H9 (cell line): ENCODE measurements at regions not wholly inside any gene's neighbourhood (a gene's known extent, or its start where the extent isn't known, plus 50 kb on each side); places are given as distances from the start of the nearest gene placed in this dataset.

Experiments used
- DNase-seq: peaks from one replicate; pipeline ENCODE4 v3.0.0-alpha.2; 2017
- H2AFZ ChIP-seq: one replicate; pipeline ENCODE4 v1.6.1; 2013; ENCODE audit warnings: mild to moderate bottlenecking, low read length, control low read depth, moderate library complexity
- H2AK5ac ChIP-seq: 2 replicates; pipeline ENCODE4 v1.6.1; 2013; ENCODE audit warnings: low read length, control low read depth, mixed read lengths; ENCODE audit not compliant: insufficient read length
- H2BK120ac ChIP-seq: one replicate; pipeline ENCODE4 v1.6.1; 2013; ENCODE audit warnings: low read depth, mild to moderate bottlenecking, low read length, control low read depth, inconsistent platforms; ENCODE audit not compliant: poor library complexity, severe bottlenecking
- H2BK12ac ChIP-seq: 2 replicates; pipeline ENCODE4 v1.6.1; 2013; ENCODE audit warnings: low read length, control low read depth, mixed read lengths, low read depth; ENCODE audit not compliant: insufficient read length
- H2BK15ac ChIP-seq: 2 replicates; pipeline ENCODE4 v1.6.1; 2013; ENCODE audit warnings: low read depth, low read length, control low read depth
- H2BK20ac ChIP-seq: one replicate; pipeline ENCODE4 v1.6.1; 2013; ENCODE audit warnings: low read depth, mild to moderate bottlenecking, low read length, control low read depth, inconsistent platforms; ENCODE audit not compliant: poor library complexity, severe bottlenecking
- H2BK5ac ChIP-seq: 2 replicates; pipeline ENCODE4 v1.6.1; 2013; ENCODE audit warnings: low read length, control low read depth, mixed read lengths; ENCODE audit not compliant: insufficient read length
- H3K14ac ChIP-seq: 2 replicates; pipeline ENCODE4 v1.6.1; 2013; ENCODE audit warnings: low read length, control low read depth; ENCODE audit not compliant: insufficient read depth
- H3K18ac ChIP-seq: 2 replicates; pipeline ENCODE4 v1.6.1; 2013; ENCODE audit warnings: low read depth, mild to moderate bottlenecking, mixed read lengths, low read length, control low read depth; ENCODE audit not compliant: insufficient read length
- H3K23ac ChIP-seq: 2 replicates; pipeline ENCODE4 v1.6.1; 2013; ENCODE audit warnings: low read length, control low read depth, mixed read lengths, low read depth; ENCODE audit not compliant: insufficient read length
- H3K23me2 ChIP-seq: 2 replicates; pipeline ENCODE4 v1.6.1; 2013; ENCODE audit warnings: low read depth, mild to moderate bottlenecking, mixed read lengths, low read length, control low read depth; ENCODE audit not compliant: insufficient read length, poor library complexity, severe bottlenecking
- H3K27ac ChIP-seq: 2 replicates; pipeline ENCODE4 v1.5.1; 2013; ENCODE audit warnings: low read length, control low read depth, mixed read lengths, low read depth; ENCODE audit not compliant: insufficient read length
- H3K27me3 ChIP-seq: 2 replicates; pipeline ENCODE4 v1.6.1; 2013; ENCODE audit warnings: low read length, control low read depth, inconsistent platforms; ENCODE audit not compliant: insufficient read depth
- H3K4ac ChIP-seq: 2 replicates; pipeline ENCODE4 v1.6.1; 2013; ENCODE audit warnings: low read depth, mild to moderate bottlenecking, control low read depth, inconsistent platforms, low read length, moderate library complexity
- H3K4me1 ChIP-seq: 2 replicates; pipeline ENCODE4 v1.6.1; 2013; ENCODE audit warnings: low read length, control low read depth, inconsistent platforms; ENCODE audit not compliant: insufficient read depth
- H3K4me2 ChIP-seq: 2 replicates; pipeline ENCODE4 v1.6.1; 2013; ENCODE audit warnings: low read length, control low read depth, mixed read lengths; ENCODE audit not compliant: insufficient read length, insufficient read depth
- H3K56ac ChIP-seq: 2 replicates; pipeline ENCODE4 v1.6.1; 2013; ENCODE audit warnings: low read depth, mild to moderate bottlenecking, mixed read lengths, low read length, control low read depth; ENCODE audit not compliant: insufficient read length
- H3K79me1 ChIP-seq: 2 replicates; pipeline ENCODE4 v1.6.1; 2013; ENCODE audit warnings: low read depth, mild to moderate bottlenecking, moderate library complexity, low read length, control low read depth, inconsistent platforms; ENCODE audit not compliant: insufficient read depth, poor library complexity, severe bottlenecking
- H3K79me2 ChIP-seq: 2 replicates; pipeline ENCODE4 v1.6.1; 2013; ENCODE audit warnings: low read length, control low read depth, inconsistent platforms; ENCODE audit not compliant: insufficient read depth
- H3K9ac ChIP-seq: 2 replicates; pipeline ENCODE4 v1.6.1; 2013; ENCODE audit warnings: low read length, control low read depth, mixed read lengths; ENCODE audit not compliant: insufficient read length; ENCODE audit errors: extremely low read depth
- H3K9me3 ChIP-seq: one replicate; pipeline ENCODE4 v1.6.1; 2013; ENCODE audit warnings: low read depth, low read length, inconsistent platforms; ENCODE audit not compliant: control insufficient read depth
- H3T11ph ChIP-seq: one replicate; pipeline ENCODE4 v1.6.1; 2013; ENCODE audit warnings: mild to moderate bottlenecking, low read length, control low read depth, inconsistent platforms
- H4K20me1 ChIP-seq: one replicate; pipeline ENCODE4 v1.6.1; 2013; ENCODE audit not compliant: control insufficient read depth, insufficient read length, insufficient read depth
- H4K5ac ChIP-seq: 2 replicates; pipeline ENCODE4 v1.6.1; 2013; ENCODE audit warnings: low read depth, mild to moderate bottlenecking, mixed read lengths, low read length, control low read depth; ENCODE audit not compliant: insufficient read length
- H4K8ac ChIP-seq: replicated peaks from 2 replicates; pipeline ENCODE4 v1.6.1; 2013; ENCODE audit warnings: low read length, control low read depth, mixed read lengths, low read depth; ENCODE audit not compliant: insufficient read length
- H4K91ac ChIP-seq: 2 replicates; pipeline ENCODE4 v1.6.1; 2013; ENCODE audit warnings: low read depth, mild to moderate bottlenecking, moderate library complexity, mixed read lengths, low read length, control low read depth; ENCODE audit not compliant: insufficient read length
- H3K27ac Mint-ChIP-seq, 3 experiments: 2 replicates in 2 of 3; 3 replicates in 1 of 3; pipeline ENCODE4 v1.8.0; 2020 to 2021; ENCODE audit warnings: mixed read lengths in 3 of 3, mild to moderate bottlenecking in 1 of 3, moderate library complexity in 1 of 3
- H3K27me3 Mint-ChIP-seq: 2 replicates; pipeline ENCODE4 v1.8.0; 2021; ENCODE audit warnings: low read depth, mild to moderate bottlenecking, moderate library complexity, mixed read lengths
- H3K36me3 Mint-ChIP-seq, 3 experiments: 2 replicates in 2 of 3; 3 replicates in 1 of 3; pipeline ENCODE4 v1.8.0; 2020 to 2021; ENCODE audit warnings: low read depth in 3 of 3, mixed read lengths in 3 of 3; ENCODE audit not compliant: insufficient read depth in 1 of 3
- H3K4me1 Mint-ChIP-seq, 2 experiments: 2 replicates each; pipeline ENCODE4 v1.8.0; 2020; ENCODE audit warnings: mixed read lengths in 2 of 2
- H3K4me3 Mint-ChIP-seq, 2 experiments: 2 replicates in 1 of 2; 3 replicates in 1 of 2; pipeline ENCODE4 v1.8.0; 2020 to 2021; ENCODE audit warnings: mild to moderate bottlenecking in 2 of 2, mixed read lengths in 2 of 2, moderate library complexity in 1 of 2
- H3K9me3 Mint-ChIP-seq, 2 experiments: 2 replicates in 1 of 2; 3 replicates in 1 of 2; pipeline ENCODE4 v1.8.0; 2020; ENCODE audit warnings: mild to moderate bottlenecking in 2 of 2, mixed read lengths in 2 of 2, moderate library complexity in 1 of 2
- CTCF ChIP-seq: fragments of 200-600 bp; sonication (generic); conservative IDR thresholded peaks from 3 replicates; pipeline ENCODE4 v1.8.0; 2021; ENCODE audit warnings: antibody characterized with exemption, mild to moderate bottlenecking
- WGBS: extraction: QIAGEN DNeasy Blood & Tissue Kit; methylation state at CpG from one replicate; pipeline ENCODE4 v1.1.7; 2013; ENCODE audit warnings: missing lambda C conversion rate, low lambda C conversion rate, mixed read lengths; ENCODE audit not compliant: insufficient read length; ENCODE audit errors: extremely low coverage; 5-methylcytosine and 5-hydroxymethylcytosine counted together

GRCh38 chr1:54489627-54490250 is 58.3 kb upstream of the ACOT11 start:
- Histone ChIP-seq H3K23me2 (peaks cover 15% of the 10 kb centered on the region), H3K79me2 (no peaks in the 10 kb centered on the region), H3K79me1 (no peaks in the 10 kb centered on the region), H3K18ac (no peak overlapping the region), H3K9ac (no peak overlapping the region), H4K20me1 (no peaks in the 10 kb centered on the region), H3K14ac (no peak overlapping the region), H3K27me3 (peaks cover 5% of the 10 kb centered on the region; the same call in 1 of the 2 replicates), H3K4ac (no peak overlapping the region), H2AFZ (no peak overlapping the region), H2BK15ac (no peak overlapping the region), H2BK5ac (no peak overlapping the region), H2AK5ac (no peak overlapping the region), H3K27ac (no peak overlapping the region), H3K4me2 (no peak overlapping the region), H3T11ph (no peak overlapping the region), H4K5ac (no peak overlapping the region), H2BK120ac (no peak overlapping the region), H2BK20ac (no peak overlapping the region), H3K9me3 (no peaks in the 10 kb centered on the region), H4K8ac (no peak overlapping the region), H3K56ac (no peak overlapping the region), H3K23ac (no peak overlapping the region), H2BK12ac (no peak overlapping the region), H4K91ac (no peak overlapping the region), H3K4me1 (peaks cover 2% of the 10 kb centered on the region; the same call in 1 of the 2 replicates)
- H3K4me3 Mint-ChIP-seq, result peak overlapping the region; percentile 5 to 90; a peak in 3 of 5 replicates
- no peak for DNase-seq
- peaks cover 38 to 39% of the 10 kb centered on the region in 2 experiments for H3K4me1 Mint-ChIP-seq
- TF ChIP-seq CTCF, result no peak
- no peaks in the 10 kb centered on the region; a peak in 1 of 5 replicates for H3K9me3 Mint-ChIP-seq
- WGBS, result no CpG with 5 or more reads among the region's 10 CpGs
- peak overlapping the region in 1 of 3 experiments; percentile 94; a peak in 3 of 7 replicates for H3K27ac Mint-ChIP-seq
- peaks cover 26% of the 10 kb centered on the region for H3K27me3 Mint-ChIP-seq
- no peaks in the 10 kb centered on the region; a peak in 1 of 7 replicates for H3K36me3 Mint-ChIP-seq
